Fibroblast of lung (primary cell): ENCODE measurements at regions not wholly inside any gene's neighbourhood (a gene's known extent, or its start where the extent isn't known, plus 50 kb on each side); places are given as distances from the start of the nearest gene placed in this dataset.

Experiments used
- CTCF ChIP-seq, 2 donors: IDR thresholded peaks in 1 of 2; conservative IDR thresholded peaks in 1 of 2; 1 replicate in 1 of 2; 2 replicates in 1 of 2; pipeline ENCODE4 v1.5.1; 2011 to 2012; ENCODE audit warnings: low read length in 2 of 2, control low read depth in 1 of 2, inconsistent platforms in 1 of 2, low read depth in 1 of 2, mild to moderate bottlenecking in 1 of 2
- EZH2 ChIP-seq: IDR thresholded peaks from 2 replicates; pipeline ENCODE4 v1.5.1; 2012; ENCODE audit warnings: low read length, control low read depth, mild to moderate bottlenecking; ENCODE audit errors: missing control alignments

- TF ChIP-seq CTCF (conservative IDR thresholded peaks at IDR 0.05 in 1 of 2, IDR thresholded peaks at IDR 0.05 in 1 of 2; ENCODE audit: low read depth in 1 of 2, low read length in 2 of 2) (no peak), EZH2 (no peak)
Observed at GRCh38 chr5:57642698-57643097, 160.1 kb upstream of the ACTBL2 start.
